ENCODE measurements at regions not wholly inside any gene's neighbourhood (a gene's known extent, or its start where the extent isn't known, plus 50 kb on each side); places are given as distances from the start of the nearest gene placed in this dataset.

GRCh38 chr18:78292618-78293380 is 686.8 kb upstream of the SALL3 start:
- intact Hi-C loops (cut with DNase I), result no loop called here
- DNase-seq (no peak), ATAC-seq (peak; percentile 50 to 72)

- DNase-seq, result no peak
- ATAC-seq, result peak in 1 of 2 donors; percentile 64
- intact Hi-C loops (cut with DNase I), result no loop called here
These were observed 686.1 kb upstream of the SALL3 start for GRCh38 chr18:78293540-78293939.

GRCh38 chr18:78293940-78294541 is 685.6 kb upstream of the SALL3 start:
- intact Hi-C loops (cut with DNase I), result no loop called here
- DNase-seq (no peak), ATAC-seq (peak in 1 of 2 donors; percentile 50)

GRCh38 chr18:78295262-78295661 is 684.4 kb upstream of the SALL3 start:
- DNase-seq (no peak), ATAC-seq (peak in 1 of 2 donors; percentile 31)
- intact Hi-C loops (cut with DNase I), result no loop called here

GRCh38 chr18:78296166-78296565 is 683.5 kb upstream of the SALL3 start:
- DNase-seq, result no peak
- intact Hi-C loops (cut with DNase I), result no loop called here
- no peak for ATAC-seq

GRCh38 chr18:78297048-78297447 is 682.6 kb upstream of the SALL3 start:
- intact Hi-C loops (cut with DNase I), result no loop called here
- no peak for ATAC-seq

GRCh38 chr18:78303519-78304191 is 676.0 kb upstream of the SALL3 start:
- intact Hi-C loops (cut with DNase I), result no loop called here
- DNase-seq (no peak), ATAC-seq (peak in 1 of 2 donors; percentile 56)

More at GRCh38 chr18:78297048-78297447, 682.6 kb upstream of the SALL3 start:
- DNase-seq, result no peak

- DNase-seq, result no peak
- ATAC-seq, result peak in 1 of 2 donors; percentile 55
- intact Hi-C loops (cut with DNase I), result no loop called here
These were observed 675.1 kb upstream of the SALL3 start for GRCh38 chr18:78304192-78305164.

GRCh38 chr18:78305789-78306188 is 673.8 kb upstream of the SALL3 start:
- no peak for DNase-seq
- ATAC-seq, result peak in 1 of 2 donors; percentile 23
- intact Hi-C loops (cut with DNase I), result no loop called here

- ATAC-seq (no peak), DNase-seq (no peak)
- intact Hi-C loops (cut with DNase I), result no loop called here
These were observed 670.3 kb upstream of the SALL3 start for GRCh38 chr18:78309307-78309706.

- no peak for DNase-seq
These were observed 669.7 kb upstream of the SALL3 start for GRCh38 chr18:78309924-78310323.

GRCh38 chr18:78319264-78319663 is 660.4 kb upstream of the SALL3 start:
- DNase-seq, result no peak
- intact Hi-C loops (cut with DNase I), result no loop called here
- ATAC-seq, result no peak

More at GRCh38 chr18:78309924-78310323, 669.7 kb upstream of the SALL3 start:
- ATAC-seq, result no peak
- intact Hi-C loops (cut with DNase I), result no loop called here

GRCh38 chr18:78319961-78320360 is 659.7 kb upstream of the SALL3 start:
- intact Hi-C loops (cut with DNase I), result no loop called here
- DNase-seq (no peak), ATAC-seq (no peak)

GRCh38 chr18:78321402-78321801 is 658.2 kb upstream of the SALL3 start:
- ATAC-seq (no peak), DNase-seq (no peak)
- intact Hi-C loops (cut with DNase I), result no loop called here

- DNase-seq (no peak), ATAC-seq (no peak)
- intact Hi-C loops (cut with DNase I), result no loop called here
These were observed 656.0 kb upstream of the SALL3 start for GRCh38 chr18:78323453-78324197.

- ATAC-seq, result no peak
- intact Hi-C loops (cut with DNase I), result no loop called here
- no peak for DNase-seq
These were observed 652.0 kb upstream of the SALL3 start for GRCh38 chr18:78327643-78328042.

- ATAC-seq (no peak), DNase-seq (no peak)
- intact Hi-C loops (cut with DNase I), result no loop called here
These were observed 648.9 kb upstream of the SALL3 start for GRCh38 chr18:78330766-78331165.

- ATAC-seq, result no peak
- intact Hi-C loops (cut with DNase I), result no loop called here
These were observed 626.7 kb upstream of the SALL3 start for GRCh38 chr18:78352910-78353309.

GRCh38 chr18:78362198-78362597 is 617.4 kb upstream of the SALL3 start:
- ATAC-seq (no peak), DNase-seq (no peak)
- intact Hi-C loops (cut with DNase I), result no loop called here

More at GRCh38 chr18:78352910-78353309, 626.7 kb upstream of the SALL3 start:
- no peak for DNase-seq
